ENCODE measurements at regions not wholly inside any gene's neighbourhood (a gene's known extent, or its start where the extent isn't known, plus 50 kb on each side); places are given as distances from the start of the nearest gene placed in this dataset.

DNA sequence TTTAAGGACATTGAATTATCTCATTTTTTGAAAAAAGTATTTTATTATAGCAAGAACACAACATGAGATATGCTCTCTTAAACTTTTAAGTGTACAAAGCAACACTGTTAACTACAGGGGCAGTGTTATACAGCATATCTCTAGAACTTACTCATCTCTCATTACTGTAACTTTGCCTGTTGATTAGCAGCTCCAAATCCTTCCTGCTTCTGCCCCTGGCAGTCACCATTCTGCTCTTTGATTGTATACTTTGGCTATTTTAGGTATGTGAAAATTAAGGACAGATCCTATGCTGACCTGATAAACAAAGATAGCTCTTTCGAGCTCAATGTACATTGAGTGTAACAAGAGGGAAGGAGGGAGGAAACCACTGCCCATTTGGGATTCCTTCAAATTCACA is 1349.8 kb upstream of the GJE1 start:
- no peaks in the 10 kb centered on the region for H3K4me1 Mint-ChIP-seq (ENCODE audit: low read depth, unreplicated experiment)
- intact Hi-C loops (cut with micrococcal nuclease; ENCODE audit: unreplicated experiment) = no loop called here
- H3K27me3 Mint-ChIP-seq (ENCODE audit: insufficient read depth, unreplicated experiment) = no peaks in the 10 kb centered on the region
- TF ChIP-seq, protein P1, sequence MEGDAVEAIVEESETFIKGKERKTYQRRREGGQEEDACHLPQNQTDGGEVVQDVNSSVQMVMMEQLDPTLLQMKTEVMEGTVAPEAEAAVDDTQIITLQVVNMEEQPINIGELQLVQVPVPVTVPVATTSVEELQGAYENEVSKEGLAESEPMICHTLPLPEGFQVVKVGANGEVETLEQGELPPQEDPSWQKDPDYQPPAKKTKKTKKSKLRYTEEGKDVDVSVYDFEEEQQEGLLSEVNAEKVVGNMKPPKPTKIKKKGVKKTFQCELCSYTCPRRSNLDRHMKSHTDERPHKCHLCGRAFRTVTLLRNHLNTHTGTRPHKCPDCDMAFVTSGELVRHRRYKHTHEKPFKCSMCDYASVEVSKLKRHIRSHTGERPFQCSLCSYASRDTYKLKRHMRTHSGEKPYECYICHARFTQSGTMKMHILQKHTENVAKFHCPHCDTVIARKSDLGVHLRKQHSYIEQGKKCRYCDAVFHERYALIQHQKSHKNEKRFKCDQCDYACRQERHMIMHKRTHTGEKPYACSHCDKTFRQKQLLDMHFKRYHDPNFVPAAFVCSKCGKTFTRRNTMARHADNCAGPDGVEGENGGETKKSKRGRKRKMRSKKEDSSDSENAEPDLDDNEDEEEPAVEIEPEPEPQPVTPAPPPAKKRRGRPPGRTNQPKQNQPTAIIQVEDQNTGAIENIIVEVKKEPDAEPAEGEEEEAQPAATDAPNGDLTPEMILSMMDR (IDR thresholded peaks at IDR 0.05; ENCODE audit: insufficient read depth in 1 of 2, low read depth in 1 of 2, low read length in 1 of 2, severe bottlenecking in 1 of 2, unreplicated experiment in 1 of 2) = no peak
- no peaks in the 10 kb centered on the region for H3K36me3 Mint-ChIP-seq (ENCODE audit: insufficient read depth, unreplicated experiment)
- H3K27ac Mint-ChIP-seq (ENCODE audit: unreplicated experiment) = no peak overlapping the region
- no peaks in the 10 kb centered on the region for H3K9me3 ChIP-seq
- ChIA-PET CTCF (no interaction called here), POLR2A (no interaction called here)
- no peak for DNase-seq
- no peaks in the 10 kb centered on the region for H3K9me3 Mint-ChIP-seq (ENCODE audit: unreplicated experiment)
- H3K4me3 ChIP-seq (ENCODE audit: low read depth, low read length) = no peak overlapping the region
- no peaks in the 10 kb centered on the region for H3K27me3 ChIP-seq (replicated peaks; ENCODE audit: control insufficient read depth, insufficient read depth, low read length)
- no peaks in the 10 kb centered on the region for H3K36me3 ChIP-seq (ENCODE audit: control insufficient read depth, insufficient read depth, low read length)
- H3K4me1 ChIP-seq = no peaks in the 10 kb centered on the region
- BruUV-seq (replicated peaks) = no TSS peak
- H3K4me3 Mint-ChIP-seq (ENCODE audit: unreplicated experiment) = no peak overlapping the region

DNA sequence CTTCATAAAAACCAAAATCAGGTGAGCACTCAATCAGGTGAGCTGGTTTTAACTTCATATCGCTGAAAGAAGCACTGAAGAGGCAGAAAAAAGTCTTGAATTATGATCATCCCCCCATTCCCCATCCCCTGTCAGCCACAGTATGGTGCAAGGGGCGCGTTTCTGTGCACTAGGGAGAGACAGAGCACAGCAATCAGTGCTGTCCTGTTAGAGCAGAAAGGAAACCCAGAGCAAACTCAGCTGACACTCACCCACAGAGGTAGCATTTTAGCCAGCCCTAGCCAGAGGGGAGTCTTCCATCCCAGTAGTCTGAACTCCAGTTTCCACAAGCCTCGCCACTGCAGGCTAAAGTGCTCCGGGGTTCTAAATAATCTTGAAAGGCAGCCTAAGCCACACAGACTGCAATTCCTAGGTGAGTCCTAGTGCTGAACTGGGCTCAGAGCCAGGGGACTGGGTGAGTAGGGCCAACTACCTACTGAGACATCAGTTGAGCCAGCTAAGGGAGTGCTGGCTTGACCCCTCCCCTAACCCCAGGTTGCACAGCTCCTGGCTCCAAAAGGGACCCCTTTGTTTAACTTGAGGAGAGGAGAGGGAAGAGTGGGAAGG is 1352.6 kb upstream of the GJE1 start:
- DNase-seq = no peak

DNA sequence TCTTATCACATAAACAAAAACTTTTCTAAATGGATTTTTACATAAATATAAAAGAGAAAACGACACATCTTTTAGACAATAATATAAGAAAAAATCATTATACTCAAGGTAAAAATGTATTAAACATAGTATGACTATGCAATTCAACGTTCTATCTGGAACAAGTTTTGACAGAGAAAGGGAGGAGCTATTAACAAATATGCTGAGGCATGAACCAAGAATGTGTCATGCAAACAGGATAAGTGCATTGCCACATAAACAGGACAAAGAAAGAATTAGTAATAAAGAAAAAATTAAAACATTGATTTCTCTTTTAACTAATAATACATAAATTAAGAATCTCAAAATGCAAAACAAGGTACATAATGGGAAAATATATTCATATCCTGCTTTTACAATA is 1353.4 kb upstream of the GJE1 start:
- H3K27ac Mint-ChIP-seq (ENCODE audit: unreplicated experiment) = no peak overlapping the region
- no peaks in the 10 kb centered on the region for H3K36me3 Mint-ChIP-seq (ENCODE audit: insufficient read depth, unreplicated experiment)
- Histone ChIP-seq H3K9me3 (no peaks in the 10 kb centered on the region), H3K4me1 (no peaks in the 10 kb centered on the region), H3K36me3 (ENCODE audit: control insufficient read depth, insufficient read depth, low read length) (no peaks in the 10 kb centered on the region), H3K27me3 (replicated peaks; ENCODE audit: control insufficient read depth, insufficient read depth, low read length) (no peaks in the 10 kb centered on the region), H3K4me3 (ENCODE audit: low read depth, low read length) (no peak overlapping the region)
- DNase-seq = no peak
- CTCF ChIA-PET = no interaction called here
- TF ChIP-seq, protein P1 (IDR thresholded peaks at IDR 0.05; ENCODE audit: insufficient read depth in 1 of 2, low read depth in 1 of 2, low read length in 1 of 2, severe bottlenecking in 1 of 2, unreplicated experiment in 1 of 2) = no peak
- H3K4me1 Mint-ChIP-seq (ENCODE audit: low read depth, unreplicated experiment) = no peaks in the 10 kb centered on the region
- no TSS peak for BruUV-seq (replicated peaks)
- no peaks in the 10 kb centered on the region for H3K27me3 Mint-ChIP-seq (ENCODE audit: insufficient read depth, unreplicated experiment)
- H3K9me3 Mint-ChIP-seq (ENCODE audit: unreplicated experiment) = no peaks in the 10 kb centered on the region
- intact Hi-C loops (cut with micrococcal nuclease; ENCODE audit: unreplicated experiment) = no loop called here
- POLR2A ChIA-PET = no interaction called here
- H3K4me3 Mint-ChIP-seq (ENCODE audit: unreplicated experiment) = no peak overlapping the region

More for the DNA sequence above, 1352.6 kb upstream of the GJE1 start:
- no peaks in the 10 kb centered on the region for H3K4me1 ChIP-seq
- BruUV-seq (replicated peaks) = no TSS peak
- ChIA-PET CTCF (no interaction called here), POLR2A (no interaction called here)
- H3K4me3 ChIP-seq (ENCODE audit: low read depth, low read length) = no peak overlapping the region
- Mint-ChIP-seq H3K36me3 (ENCODE audit: insufficient read depth, unreplicated experiment) (no peaks in the 10 kb centered on the region), H3K9me3 (ENCODE audit: unreplicated experiment) (no peaks in the 10 kb centered on the region), H3K27me3 (ENCODE audit: insufficient read depth, unreplicated experiment) (no peaks in the 10 kb centered on the region), H3K4me1 (ENCODE audit: low read depth, unreplicated experiment) (no peaks in the 10 kb centered on the region), H3K4me3 (ENCODE audit: unreplicated experiment) (no peak overlapping the region), H3K27ac (ENCODE audit: unreplicated experiment) (no peak overlapping the region)
- intact Hi-C loops (cut with micrococcal nuclease; ENCODE audit: unreplicated experiment) = no loop called here
- TF ChIP-seq, protein P1 (IDR thresholded peaks at IDR 0.05; ENCODE audit: insufficient read depth in 1 of 2, low read depth in 1 of 2, low read length in 1 of 2, severe bottlenecking in 1 of 2, unreplicated experiment in 1 of 2) = no peak
- H3K27me3 ChIP-seq (replicated peaks; ENCODE audit: control insufficient read depth, insufficient read depth, low read length) = no peaks in the 10 kb centered on the region
- no peaks in the 10 kb centered on the region for H3K36me3 ChIP-seq (ENCODE audit: control insufficient read depth, insufficient read depth, low read length)
- H3K9me3 ChIP-seq = no peaks in the 10 kb centered on the region
